HG02798 (cell line): ENCODE measurements at regions not wholly inside any gene's neighbourhood (a gene's known extent, or its start where the extent isn't known, plus 50 kb on each side); places are given as distances from the start of the nearest gene placed in this dataset.

ENCODE experiments used
- ATAC-seq: cut with Tn5 transposase; IDR thresholded peaks from one replicate; pipeline ENCODE4 v1.9.1; 2021; ENCODE audit warnings: mild to moderate bottlenecking; ENCODE audit not compliant: unreplicated experiment, poor library complexity

GRCh38 chr11:11757909-11758308 lies 83.9 kb upstream of the USP47 start:
- ATAC-seq: no peak

- no peak for ATAC-seq
Measured at GRCh38 chr11:11756718-11757117, 85.1 kb upstream of the USP47 start.

- no peak for ATAC-seq
Measured at GRCh38 chr11:11755871-11756270, 85.9 kb upstream of the USP47 start.

GRCh38 chr11:11752679-11753078 lies 89.1 kb upstream of the USP47 start:
- ATAC-seq: no peak

- no peak for ATAC-seq
Measured at GRCh38 chr11:11750017-11750878, 91.5 kb upstream of the USP47 start.

- ATAC-seq: no peak
Measured at GRCh38 chr11:11748706-11749365, 92.9 kb upstream of the USP47 start.

GRCh38 chr11:11747570-11747969 lies 94.2 kb upstream of the USP47 start:
- no peak for ATAC-seq

GRCh38 chr11:11746449-11746848 lies 95.3 kb upstream of the USP47 start:
- no peak for ATAC-seq

GRCh38 chr11:11743216-11743615 lies 98.6 kb upstream of the USP47 start:
- ATAC-seq: no peak

GRCh38 chr11:11742486-11742885 lies 99.3 kb upstream of the USP47 start:
- no peak for ATAC-seq

- no peak for ATAC-seq
Measured at GRCh38 chr11:11740836-11741235, 100.9 kb upstream of the USP47 start.

GRCh38 chr11:11740073-11740702 lies 101.6 kb upstream of the USP47 start:
- ATAC-seq: no peak

GRCh38 chr11:11738370-11738769 lies 103.4 kb upstream of the USP47 start:
- no peak for ATAC-seq

GRCh38 chr11:11735586-11735985 lies 106.2 kb upstream of the USP47 start:
- ATAC-seq: no peak

GRCh38 chr11:11733246-11733747 lies 108.5 kb upstream of the USP47 start:
- no peak for ATAC-seq

- ATAC-seq: no peak
Measured at GRCh38 chr11:11732116-11732515, 109.7 kb upstream of the USP47 start.

GRCh38 chr11:11731311-11732083 lies 109.7 kb upstream of the GALNT18 start:
- ATAC-seq: no peak

GRCh38 chr11:11728386-11728785 lies 106.6 kb upstream of the GALNT18 start:
- ATAC-seq: no peak

- ATAC-seq: no peak
Measured at GRCh38 chr11:11725438-11725837, 103.6 kb upstream of the GALNT18 start.

- ATAC-seq: no peak
Measured at GRCh38 chr11:11724994-11725393, 103.2 kb upstream of the GALNT18 start.
